Middle frontal gyrus (tissue), 1 donor: ENCODE measurements at regions not wholly inside any gene's neighbourhood (a gene's known extent, or its start where the extent isn't known, plus 50 kb on each side); places are given as distances from the start of the nearest gene placed in this dataset.
"Not testable (repeated sequence)": the region's sequence is repeated elsewhere in the genome, so short reads cannot be mapped to it uniquely, and the experiment has no call there.

Experiments used
- DNase-seq: peaks from one replicate; pipeline ENCODE4 v3.0.0-alpha.2; 2015; ENCODE audit warnings: low spot score; ENCODE audit errors: extremely low spot score

GRCh38 chr5:90338712-90339372, 70.7 kb downstream of the CETN3 start:
- DNase-seq = no peak

GRCh38 chr5:90337449-90338052, 72.0 kb downstream of the CETN3 start:
- no peak for DNase-seq

GRCh38 chr5:90336752-90337151, 72.8 kb downstream of the CETN3 start:
- DNase-seq = no peak

GRCh38 chr5:90334741-90335140, 74.8 kb downstream of the CETN3 start:
- no peak for DNase-seq

DNA sequence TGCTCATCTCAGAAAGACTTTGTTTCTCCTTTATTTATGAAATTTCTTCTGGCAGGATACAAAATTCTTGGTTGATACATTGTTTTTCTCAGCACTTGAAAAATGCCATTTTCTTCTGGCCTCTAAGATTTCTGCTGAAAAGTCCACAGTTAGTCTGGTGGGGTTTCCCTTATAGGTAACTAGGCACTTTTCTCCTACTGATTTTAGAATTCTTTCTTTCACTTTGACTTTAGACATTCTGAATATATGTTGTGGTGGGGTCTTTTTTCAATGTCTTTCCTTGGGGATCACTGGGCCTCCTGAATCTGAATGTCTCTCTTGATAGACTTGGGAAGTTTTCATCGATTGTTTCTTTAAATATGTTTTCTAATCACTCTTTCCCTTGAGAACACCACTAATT, 79.6 kb downstream of the CETN3 start:
- no peak for DNase-seq

DNA sequence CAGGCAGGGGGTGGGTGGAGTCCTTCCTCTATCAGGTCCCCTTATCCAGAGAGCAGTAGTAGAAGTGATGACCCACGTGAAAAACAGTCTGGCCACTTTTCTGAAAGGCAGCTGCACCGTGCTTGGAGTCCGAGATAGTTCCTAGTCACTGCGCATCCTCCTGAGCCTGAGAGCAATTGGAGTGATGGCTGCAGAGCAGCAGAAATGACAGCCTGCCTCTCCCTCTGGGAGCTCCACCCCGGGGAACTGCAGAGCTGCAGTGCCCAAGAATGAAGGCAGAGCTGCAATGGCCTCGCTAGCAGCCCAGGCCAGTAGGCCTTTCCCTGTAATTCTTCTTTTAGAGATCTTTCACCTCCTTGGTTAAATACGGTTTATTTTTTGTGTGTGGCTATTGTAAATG, 82.6 kb downstream of the CETN3 start:
- DNase-seq = no peak

DNA sequence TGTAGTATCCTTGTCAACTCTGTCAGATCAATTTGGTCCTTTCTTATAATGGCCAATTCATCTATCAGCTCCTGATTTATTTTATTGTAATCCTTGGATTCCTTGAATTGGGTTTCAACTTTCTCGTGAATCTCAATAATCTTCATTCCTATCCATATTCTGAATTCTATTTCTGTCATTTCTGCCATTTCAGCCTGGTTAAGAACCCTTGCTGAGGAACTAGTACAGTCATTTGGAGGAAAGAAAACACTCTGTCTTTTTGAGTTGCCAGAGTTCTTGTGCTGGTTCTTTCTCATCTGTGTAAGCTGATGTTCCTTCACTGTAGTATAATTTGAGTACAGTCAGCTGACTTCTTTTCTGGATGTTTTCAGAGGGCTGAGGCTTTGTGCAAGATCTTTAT, 84.5 kb downstream of the CETN3 start:
- DNase-seq = no peak

DNA sequence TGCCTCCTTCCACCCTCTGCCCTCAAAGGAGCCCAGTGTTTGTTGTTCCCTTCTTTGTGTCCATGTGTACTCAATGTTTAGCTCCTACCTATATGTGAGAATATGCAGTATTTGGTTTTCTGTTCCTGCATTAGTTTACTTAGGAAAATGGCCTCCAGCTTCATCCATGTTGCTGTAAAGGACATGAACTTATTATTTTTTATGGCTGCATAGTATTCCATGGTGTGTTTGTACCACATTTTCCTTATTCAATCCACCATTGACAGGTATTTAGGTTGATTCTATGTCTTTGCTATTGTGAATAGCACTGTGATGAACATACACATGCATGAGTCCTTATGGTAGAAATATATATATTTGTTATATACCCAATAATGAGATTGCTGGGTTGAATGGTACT, 89.2 kb downstream of the CETN3 start:
- not testable (repeated sequence) for DNase-seq

DNA sequence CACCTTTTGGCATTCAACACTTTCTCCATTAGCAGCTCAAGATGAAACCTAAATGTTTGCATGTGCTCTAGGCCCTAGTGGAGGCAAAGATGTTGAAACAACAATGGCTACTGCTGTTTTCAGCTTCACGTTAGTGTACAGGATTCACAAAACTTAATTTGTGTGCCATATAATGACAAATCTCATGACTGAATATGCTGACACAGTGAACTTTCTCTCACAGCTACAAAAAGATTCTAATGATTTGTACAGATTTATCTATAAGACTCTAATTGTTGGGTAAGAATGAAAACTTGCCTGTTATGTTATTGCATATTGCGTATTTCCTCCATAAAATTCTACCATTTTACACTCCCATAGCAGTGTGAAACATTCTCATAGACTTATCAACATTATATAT, 97.5 kb downstream of the CETN3 start:
- DNase-seq = no peak

DNA sequence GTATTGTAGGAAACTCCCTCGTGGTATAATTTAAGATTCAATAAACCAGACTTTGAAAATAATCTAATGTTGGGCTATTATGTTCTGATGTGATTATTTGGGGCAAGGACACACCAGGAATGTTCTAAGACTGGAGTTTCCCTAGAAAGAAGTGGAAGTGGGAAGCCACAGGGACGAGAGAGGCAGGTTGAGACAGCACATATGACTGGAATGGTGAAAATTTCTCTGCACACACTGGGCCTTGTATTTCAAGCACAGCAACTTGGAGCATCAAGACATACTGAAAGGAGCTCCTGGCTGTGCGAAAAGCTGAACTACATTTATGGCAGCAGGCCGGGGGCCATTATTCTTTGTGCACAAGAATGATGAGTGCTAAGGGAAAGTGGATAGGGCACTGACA, 98.2 kb downstream of the CETN3 start:
- no peak for DNase-seq

DNA sequence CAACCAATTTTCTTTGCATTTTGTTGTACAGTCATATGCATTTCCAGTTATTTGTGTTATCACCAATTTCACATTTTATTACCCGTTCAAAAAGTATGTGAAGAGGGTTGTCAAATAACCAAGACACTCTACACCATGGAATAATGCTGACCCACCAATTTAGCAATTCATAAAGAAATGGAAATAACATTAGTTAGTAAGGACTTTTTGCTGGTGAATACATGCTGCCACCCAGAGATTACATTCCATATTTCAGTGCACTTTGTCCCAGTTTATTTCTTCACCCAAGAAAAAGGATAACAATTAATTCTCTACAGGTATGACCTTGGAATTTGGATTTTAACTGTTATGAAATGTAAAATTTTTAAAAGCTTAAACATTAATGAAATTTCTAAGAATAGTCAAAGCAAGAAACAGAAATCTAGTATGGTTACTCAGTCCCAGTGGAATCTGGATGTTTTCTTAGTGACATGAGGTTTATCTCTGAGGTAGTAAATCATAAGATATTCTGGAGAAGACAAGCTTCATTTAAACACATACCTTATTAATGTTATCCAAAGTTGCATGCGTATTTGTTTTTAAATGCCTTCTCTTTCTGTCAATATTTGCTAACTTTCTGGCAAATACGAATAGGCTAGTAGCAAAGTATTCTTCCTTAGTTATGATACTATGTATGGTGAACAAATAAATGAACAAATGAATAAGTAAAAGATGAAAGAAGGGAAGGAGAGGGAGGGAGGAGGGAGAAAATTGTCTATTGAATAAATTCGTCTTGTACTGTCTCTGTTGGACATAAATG, 100.6 kb downstream of the CETN3 start:
- no peak for DNase-seq

DNA sequence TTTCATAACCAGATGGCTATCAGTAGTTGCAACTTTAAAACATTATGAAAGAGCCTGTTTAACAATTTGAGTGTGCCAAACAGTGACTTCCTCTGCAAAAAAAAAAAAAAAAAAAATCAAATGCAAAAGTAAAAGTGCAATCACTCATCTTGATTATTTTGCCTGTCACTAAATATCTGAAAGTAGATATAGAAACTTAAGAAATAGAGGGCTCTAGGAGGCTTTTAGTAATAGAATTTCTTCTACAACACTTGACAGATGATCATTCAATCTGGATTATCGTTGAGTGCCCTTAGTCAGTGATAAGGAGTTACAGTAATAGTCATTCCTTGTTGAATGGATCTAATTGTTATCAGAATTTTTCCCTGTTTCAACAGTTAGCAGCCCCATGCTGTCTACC, 101.8 kb downstream of the CETN3 start:
- DNase-seq = no peak

DNA sequence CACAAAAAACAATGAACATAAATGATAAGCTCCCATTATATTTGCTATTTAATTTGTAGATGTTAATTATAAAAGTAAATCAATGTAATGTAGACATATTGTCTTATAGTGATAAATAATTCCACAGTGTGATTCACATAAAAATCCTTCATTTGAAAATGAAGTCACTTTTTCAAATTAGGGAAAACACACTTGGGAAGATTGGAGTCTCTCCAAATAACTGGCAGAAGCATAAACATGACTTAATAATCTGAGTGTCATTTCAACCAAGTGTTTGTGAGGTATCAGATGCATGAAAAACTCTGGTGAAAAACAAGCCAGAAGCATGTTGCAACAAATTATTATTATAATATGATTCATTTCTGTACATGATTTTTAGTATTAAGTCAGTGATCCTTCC, 102.2 kb downstream of the CETN3 start:
- no peak for DNase-seq

DNA sequence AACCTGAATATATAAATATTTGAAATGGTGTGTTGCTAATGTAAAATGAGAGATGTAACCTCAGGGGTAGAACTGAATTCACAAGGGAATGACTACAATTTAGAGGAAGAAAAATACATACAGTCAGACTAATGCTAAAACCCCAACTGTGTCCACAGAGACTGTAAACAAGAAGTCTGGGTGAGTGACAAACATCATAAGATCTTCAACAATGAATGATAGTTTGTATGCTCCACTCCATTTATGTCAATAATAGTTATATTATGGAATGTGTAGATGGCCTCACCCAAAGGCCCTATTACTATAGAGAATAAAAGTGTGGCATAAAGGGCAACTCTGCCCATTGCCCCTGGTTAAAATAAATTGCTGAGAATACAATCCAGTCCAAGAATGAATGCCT, 102.9 kb downstream of the CETN3 start:
- DNase-seq = no peak

DNA sequence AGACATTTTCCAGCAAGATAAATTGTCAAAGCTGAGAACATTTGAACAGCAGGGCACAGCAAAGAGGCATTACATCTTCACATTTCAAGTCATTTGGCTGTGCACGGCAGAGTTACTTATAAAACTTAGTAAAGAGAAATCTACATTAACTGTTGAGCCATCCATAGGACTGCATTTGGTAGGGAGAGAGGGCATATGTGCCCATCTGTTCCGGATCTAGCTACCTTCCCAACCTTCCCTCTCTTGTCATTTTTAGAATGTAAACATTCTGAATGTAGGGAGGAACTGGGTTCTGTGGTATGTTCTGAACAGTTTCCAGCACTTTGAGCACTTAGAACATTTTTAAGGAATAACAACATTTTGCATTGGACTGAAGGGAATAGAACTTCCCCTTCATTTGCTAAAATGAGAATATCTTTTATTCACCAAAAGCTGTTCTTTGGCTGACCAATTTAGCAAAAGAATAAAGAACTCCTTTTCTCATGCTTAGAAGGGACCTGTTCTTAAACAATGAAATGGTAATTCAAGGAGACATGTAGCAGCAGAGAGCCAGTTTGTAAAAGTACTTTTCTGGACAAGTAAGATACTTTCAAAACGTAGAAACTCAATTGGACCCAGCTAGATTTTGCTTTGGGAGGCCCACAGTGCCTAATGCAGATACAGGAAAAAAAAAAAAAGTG, 104.4 kb downstream of the CETN3 start:
- DNase-seq = peak; percentile 36

GRCh38 chr5:90301248-90301647, 108.3 kb downstream of the CETN3 start:
- no peak for DNase-seq

DNA sequence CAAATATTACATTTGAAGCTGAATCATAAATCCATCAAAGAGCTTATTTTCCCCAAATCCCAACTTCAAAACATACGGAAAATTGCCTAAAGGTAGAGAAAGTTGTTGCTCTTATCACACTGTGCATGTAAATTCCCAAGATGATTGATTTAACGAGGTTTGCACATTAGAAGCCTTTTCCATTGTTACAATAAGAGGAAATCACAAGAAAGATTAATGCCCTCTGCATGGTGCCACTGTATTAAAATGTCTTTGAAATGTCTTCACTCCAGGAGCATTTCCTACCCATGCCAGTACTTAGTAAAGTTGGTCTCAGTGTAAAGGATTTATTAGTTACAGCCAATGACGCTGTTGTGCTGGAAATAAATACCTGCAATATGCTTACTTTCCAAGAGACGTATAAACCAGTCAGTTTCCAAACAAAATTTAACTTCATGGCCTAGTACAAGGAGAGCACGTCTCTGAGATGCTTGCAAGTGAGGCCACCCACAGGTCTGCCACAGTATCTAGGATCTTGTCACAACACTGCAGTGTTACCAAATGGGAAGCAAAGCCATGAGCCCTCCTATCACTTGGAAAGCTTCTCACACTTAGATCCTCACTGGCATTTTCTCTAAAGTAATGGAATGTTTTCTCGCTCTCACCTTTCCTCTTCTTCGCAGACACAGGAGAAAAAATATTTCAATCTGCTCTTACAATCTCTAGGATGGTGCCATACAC, 112.4 kb downstream of the CETN3 start:
- no peak for DNase-seq

- DNase-seq = no peak
Observed at GRCh38 chr5:90294604-90295003, 115.0 kb downstream of the CETN3 start.

- DNase-seq = no peak
Observed at GRCh38 chr5:90293931-90294330, 115.6 kb downstream of the CETN3 start.

GRCh38 chr5:90290648-90291047, 118.9 kb downstream of the CETN3 start:
- no peak for DNase-seq

GRCh38 chr5:90289837-90290236, 119.7 kb downstream of the CETN3 start:
- DNase-seq = no peak
